Activated CD4-positive, CD25-positive, alpha-beta regulatory T cell treated with anti-CD3 and anti-CD28 coated beads, Interleukin-2, amount 50 U/mL, for 16 hours (primary cell): ENCODE measurements at regions not wholly inside any gene's neighbourhood (a gene's known extent, or its start where the extent isn't known, plus 50 kb on each side); places are given as distances from the start of the nearest gene placed in this dataset.

Source experiments
- DNase-seq: peaks from one replicate; pipeline ENCODE4 v3.0.0-alpha.2; 2020; ENCODE audit warnings: low read depth, low spot score

DNA sequence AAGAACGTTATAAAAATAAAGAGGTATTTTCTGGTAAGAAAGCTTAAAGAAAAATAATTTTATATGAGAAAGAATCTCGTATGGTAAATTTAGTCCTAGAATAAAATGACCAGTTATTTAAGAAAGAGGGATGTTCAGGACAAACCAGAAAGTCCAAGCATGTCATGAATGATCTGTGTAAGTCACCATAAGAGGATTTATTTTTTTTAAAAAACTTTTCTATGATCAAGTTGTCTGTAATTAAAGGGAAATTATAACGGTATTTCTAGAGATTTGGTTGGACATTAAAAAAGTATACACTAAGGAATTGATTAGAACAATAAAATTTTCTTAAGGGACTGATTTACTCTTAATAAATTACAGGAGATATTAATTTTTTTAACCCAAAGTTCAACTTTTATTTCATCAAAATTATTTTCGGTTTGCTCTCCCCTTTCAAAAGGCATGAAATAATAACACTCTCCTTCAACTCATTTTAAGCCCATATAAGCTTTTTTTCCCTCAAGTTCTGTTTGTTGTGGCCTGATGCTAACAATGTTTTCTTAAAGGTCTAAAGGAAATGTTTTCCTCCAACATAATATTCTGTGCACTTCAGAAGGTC lies 49.9 kb upstream of the CPSF6 start:
- no peak for DNase-seq
